ENCODE measurements at regions not wholly inside any gene's neighbourhood (a gene's known extent, or its start where the extent isn't known, plus 50 kb on each side); places are given as distances from the start of the nearest gene placed in this dataset.

GRCh38 chr3:194983121-194983520 is 287.8 kb downstream of the XXYLT1 start:
- TF ChIP-seq CTCF (IDR thresholded peaks at IDR 0.05), result no peak

- no peak for TF ChIP-seq CTCF (IDR thresholded peaks at IDR 0.05)
These were observed 287.3 kb downstream of the XXYLT1 start for GRCh38 chr3:194983620-194984019.

GRCh38 chr3:194984066-194984465 is 286.9 kb downstream of the XXYLT1 start:
- no peak for TF ChIP-seq CTCF (IDR thresholded peaks at IDR 0.05)

- no peak for TF ChIP-seq CTCF (IDR thresholded peaks at IDR 0.05)
These were observed 286.3 kb downstream of the XXYLT1 start for GRCh38 chr3:194984622-194985021.

GRCh38 chr3:194985031-194985578 is 285.9 kb downstream of the XXYLT1 start:
- TF ChIP-seq CTCF (IDR thresholded peaks at IDR 0.05), result peak; percentile 64

GRCh38 chr3:194986208-194987043 is 284.5 kb downstream of the XXYLT1 start:
- no peak for TF ChIP-seq CTCF (IDR thresholded peaks at IDR 0.05)

- no peak for TF ChIP-seq CTCF (IDR thresholded peaks at IDR 0.05)
These were observed 283.1 kb downstream of the XXYLT1 start for GRCh38 chr3:194987571-194988494.
